ENCODE measurements at regions not wholly inside any gene's neighbourhood (a gene's known extent, or its start where the extent isn't known, plus 50 kb on each side); places are given as distances from the start of the nearest gene placed in this dataset.

- TF ChIP-seq THRA (CRISPR knock-in tag; IDR thresholded peaks at IDR 0.05; ENCODE audit: borderline replicate concordance) (no peak), ZNF549 (CRISPR knock-in tag; IDR thresholded peaks at IDR 0.05) (no peak), HES4 (CRISPR knock-in tag; IDR thresholded peaks at IDR 0.05; ENCODE audit: borderline replicate concordance) (no peak), MLXIP (CRISPR knock-in tag; IDR thresholded peaks at IDR 0.05; ENCODE audit: borderline replicate concordance) (no peak), ZNF121 (CRISPR knock-in tag; IDR thresholded peaks at IDR 0.05) (no peak), MAX (IDR thresholded peaks at IDR 0.05) (no peak), ZNF282 (IDR thresholded peaks at IDR 0.05; ENCODE audit: partially characterized antibody) (no peak), ZNF281 (CRISPR knock-in tag; IDR thresholded peaks at IDR 0.05; ENCODE audit: borderline replicate concordance) (no peak), POLR2AphosphoS2 (IDR thresholded peaks at IDR 0.05; ENCODE audit: low read depth, low read length) (no peak), MAZ (IDR thresholded peaks at IDR 0.05; ENCODE audit: borderline replicate concordance, low read depth, low read length) (no peak), MAZ (CRISPR knock-in tag; IDR thresholded peaks at IDR 0.05; ENCODE audit: low read depth) (no peak), ZMAT5 (CRISPR knock-in tag; IDR thresholded peaks at IDR 0.05; ENCODE audit: borderline replicate concordance, low read depth) (no peak), CREBL2 (CRISPR knock-in tag; IDR thresholded peaks at IDR 0.05; ENCODE audit: borderline replicate concordance) (no peak), PHF8 (CRISPR knock-in tag; IDR thresholded peaks at IDR 0.05) (no peak)
Measured at GRCh38 chr20:21941941-21942805, 236.7 kb downstream of the PAX1 start.

Measured in HepG2 (cell line).